Caco-2 (cell line): ENCODE measurements at regions not wholly inside any gene's neighbourhood (a gene's known extent, or its start where the extent isn't known, plus 50 kb on each side); places are given as distances from the start of the nearest gene placed in this dataset.

Experiments
- BruUV-seq: library from RNA; stranded (reverse); fragments of 400-500 nt; replicated peaks from 2 replicates; lab custom pipeline; 2021; lab: Mats Ljungman, UMichigan
- CTCF ChIA-PET: fragments of 300-600 bp; sonication (Branson Sonifier 250); formaldehyde crosslinking; loops from one replicate; lab custom pipeline; 2022; ENCODE audit warnings: antibody characterized with exemption; lab: Charles Lee
- POLR2A ChIA-PET: fragments of 300-600 bp; sonication (Branson Sonifier 250); formaldehyde crosslinking; loops from one replicate; lab custom pipeline; 2022; ENCODE audit warnings: antibody characterized with exemption; lab: Charles Lee
- DNase-seq, 2 experiments: peaks; one replicate each; pipeline versions ENCODE4 v3.0.0 to v3.0.0-alpha.2; 2020 to 2022
- H3K27me3 ChIP-seq: replicated peaks from 2 replicates; pipeline ENCODE4 v1.6.0; 2011; ENCODE audit warnings: low read length; ENCODE audit not compliant: control insufficient read depth, insufficient read depth
- H3K36me3 ChIP-seq: 2 replicates; pipeline ENCODE4 v1.5.1; 2011; ENCODE audit warnings: low read length; ENCODE audit not compliant: control insufficient read depth, insufficient read depth
- H3K4me1 ChIP-seq: fragments of 250-450 bp; sonication (Bioruptor Pico); 2 replicates; pipeline ENCODE4 v1.5.1; 2020; ENCODE audit warnings: mild to moderate bottlenecking
- H3K4me3 ChIP-seq: 2 replicates; pipeline ENCODE4 v1.5.1; 2011; ENCODE audit warnings: low read depth, mild to moderate bottlenecking, control low read depth, low read length
- H3K9me3 ChIP-seq: fragments of 250-450 bp; sonication (Bioruptor Pico); 2 replicates; pipeline ENCODE4 v1.5.1; 2020; ENCODE audit warnings: mild to moderate bottlenecking, moderate library complexity
- H3K27ac Mint-ChIP-seq: one replicate; pipeline ENCODE4 v1.8.0; 2022; ENCODE audit warnings: mixed read lengths; ENCODE audit not compliant: unreplicated experiment
- H3K27me3 Mint-ChIP-seq: one replicate; pipeline ENCODE4 v1.8.0; 2022; ENCODE audit warnings: mixed read lengths; ENCODE audit not compliant: insufficient read depth, unreplicated experiment
- H3K36me3 Mint-ChIP-seq: one replicate; pipeline ENCODE4 v1.8.0; 2022; ENCODE audit warnings: mild to moderate bottlenecking, mixed read lengths; ENCODE audit not compliant: insufficient read depth, unreplicated experiment
- H3K4me1 Mint-ChIP-seq: one replicate; pipeline ENCODE4 v1.8.0; 2022; ENCODE audit warnings: low read depth, mixed read lengths; ENCODE audit not compliant: unreplicated experiment
- H3K4me3 Mint-ChIP-seq: one replicate; pipeline ENCODE4 v1.8.0; 2022; ENCODE audit warnings: mild to moderate bottlenecking, moderate library complexity, mixed read lengths; ENCODE audit not compliant: unreplicated experiment
- H3K9me3 Mint-ChIP-seq: one replicate; pipeline ENCODE4 v1.8.0; 2022; ENCODE audit warnings: mixed read lengths; ENCODE audit not compliant: unreplicated experiment
- intact Hi-C: fragments of 100-400 bp; cut with micrococcal nuclease; formaldehyde crosslinking; loops from one replicate; pipeline ENCODE4 v1.10.0; 2022; ENCODE audit not compliant: unreplicated experiment
- TF ChIP-seq, protein P1 (sequence below), 2 experiments: fragments of 200-600 bp in 1 of 2; IDR thresholded peaks; 1 replicate in 1 of 2; 2 replicates in 1 of 2; pipeline versions ENCODE4 v1.5.1 to v1.8.0; 2011 to 2022; ENCODE audit warnings: antibody characterized with exemption in 1 of 2, control low read depth in 1 of 2, inconsistent platforms in 1 of 2, low read depth in 1 of 2, low read length in 1 of 2, mild to moderate bottlenecking in 1 of 2, moderate library complexity in 1 of 2; ENCODE audit not compliant: insufficient read depth in 1 of 2, severe bottlenecking in 1 of 2, unreplicated experiment in 1 of 2

GRCh38 chr20:40238511-40238910 is 450.5 kb downstream of the MAFB start:
- H3K4me1 ChIP-seq: no peaks in the 10 kb centered on the region
- Mint-ChIP-seq H3K27me3 (peaks cover 30% of the 10 kb centered on the region), H3K4me1 (no peaks in the 10 kb centered on the region), H3K9me3 (no peaks in the 10 kb centered on the region), H3K27ac (no peak overlapping the region), H3K4me3 (no peak overlapping the region), H3K36me3 (no peaks in the 10 kb centered on the region)
- BruUV-seq: no TSS peak
- CTCF ChIA-PET: no interaction called here
- H3K36me3 ChIP-seq: no peaks in the 10 kb centered on the region
- no peak overlapping the region for H3K4me3 ChIP-seq
- H3K9me3 ChIP-seq: no peaks in the 10 kb centered on the region; the same call in 1 of the 2 replicates
- 0 out of 2 replicates have a peak, but pooled peaks cover 2% of the 10 kb centered on the region for H3K27me3 ChIP-seq
- DNase-seq: no peak
- POLR2A ChIA-PET: no interaction called here
- TF ChIP-seq, protein P1, sequence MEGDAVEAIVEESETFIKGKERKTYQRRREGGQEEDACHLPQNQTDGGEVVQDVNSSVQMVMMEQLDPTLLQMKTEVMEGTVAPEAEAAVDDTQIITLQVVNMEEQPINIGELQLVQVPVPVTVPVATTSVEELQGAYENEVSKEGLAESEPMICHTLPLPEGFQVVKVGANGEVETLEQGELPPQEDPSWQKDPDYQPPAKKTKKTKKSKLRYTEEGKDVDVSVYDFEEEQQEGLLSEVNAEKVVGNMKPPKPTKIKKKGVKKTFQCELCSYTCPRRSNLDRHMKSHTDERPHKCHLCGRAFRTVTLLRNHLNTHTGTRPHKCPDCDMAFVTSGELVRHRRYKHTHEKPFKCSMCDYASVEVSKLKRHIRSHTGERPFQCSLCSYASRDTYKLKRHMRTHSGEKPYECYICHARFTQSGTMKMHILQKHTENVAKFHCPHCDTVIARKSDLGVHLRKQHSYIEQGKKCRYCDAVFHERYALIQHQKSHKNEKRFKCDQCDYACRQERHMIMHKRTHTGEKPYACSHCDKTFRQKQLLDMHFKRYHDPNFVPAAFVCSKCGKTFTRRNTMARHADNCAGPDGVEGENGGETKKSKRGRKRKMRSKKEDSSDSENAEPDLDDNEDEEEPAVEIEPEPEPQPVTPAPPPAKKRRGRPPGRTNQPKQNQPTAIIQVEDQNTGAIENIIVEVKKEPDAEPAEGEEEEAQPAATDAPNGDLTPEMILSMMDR (IDR thresholded peaks at IDR 0.05; ENCODE audit: insufficient read depth in 1 of 2, low read depth in 1 of 2, low read length in 1 of 2, severe bottlenecking in 1 of 2, unreplicated experiment in 1 of 2): no peak
- intact Hi-C loops: no loop called here

DNA sequence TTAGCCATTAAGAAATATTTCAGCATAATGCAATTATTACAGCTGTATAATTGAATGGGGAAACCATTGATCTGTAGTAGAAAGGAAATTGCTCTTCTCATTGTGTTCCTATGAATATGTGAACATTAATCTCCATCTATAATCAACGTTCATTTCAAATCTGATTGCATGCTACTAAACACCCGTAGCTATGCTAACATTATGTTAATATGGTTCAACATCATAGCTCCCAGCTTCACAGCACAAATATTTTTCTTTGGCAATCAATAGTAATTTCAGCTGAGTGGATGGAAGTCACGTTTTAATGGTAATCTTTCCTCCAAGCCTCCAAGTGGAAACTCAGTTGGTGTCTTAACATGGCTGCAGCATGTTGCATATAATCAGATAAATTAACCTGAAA is 454.4 kb downstream of the MAFB start:
- H3K4me3 ChIP-seq: no peak overlapping the region
- H3K27me3 Mint-ChIP-seq: peaks cover 22% of the 10 kb centered on the region
- no peak overlapping the region for H3K4me3 Mint-ChIP-seq
- H3K27me3 ChIP-seq: 0 out of 2 replicates have a peak, but pooled peaks cover 2% of the 10 kb centered on the region
- no peaks in the 10 kb centered on the region for H3K4me1 ChIP-seq
- no peaks in the 10 kb centered on the region for H3K36me3 Mint-ChIP-seq
- BruUV-seq: no TSS peak
- no peaks in the 10 kb centered on the region for H3K36me3 ChIP-seq
- DNase-seq: no peak
- H3K4me1 Mint-ChIP-seq: no peaks in the 10 kb centered on the region
- H3K9me3 Mint-ChIP-seq: no peaks in the 10 kb centered on the region
- TF ChIP-seq, protein P1 (IDR thresholded peaks at IDR 0.05; ENCODE audit: insufficient read depth in 1 of 2, low read depth in 1 of 2, low read length in 1 of 2, severe bottlenecking in 1 of 2, unreplicated experiment in 1 of 2): no peak
- H3K27ac Mint-ChIP-seq: no peak overlapping the region
- no peaks in the 10 kb centered on the region for H3K9me3 ChIP-seq
- ChIA-PET CTCF (no interaction called here), POLR2A (no interaction called here)
- intact Hi-C loops: no loop called here

- Histone ChIP-seq H3K9me3 (no peaks in the 10 kb centered on the region), H3K4me1 (no peaks in the 10 kb centered on the region), H3K36me3 (no peaks in the 10 kb centered on the region), H3K4me3 (no peak overlapping the region), H3K27me3 (no peaks in the 10 kb centered on the region)
- Mint-ChIP-seq H3K4me3 (no peak overlapping the region), H3K9me3 (no peaks in the 10 kb centered on the region), H3K27me3 (peaks cover 20% of the 10 kb centered on the region), H3K27ac (no peak overlapping the region), H3K36me3 (no peaks in the 10 kb centered on the region), H3K4me1 (no peaks in the 10 kb centered on the region)
- no peak for DNase-seq
- ChIA-PET CTCF (no interaction called here), POLR2A (no interaction called here)
- BruUV-seq: no TSS peak
- TF ChIP-seq, protein P1 (IDR thresholded peaks at IDR 0.05; ENCODE audit: insufficient read depth in 1 of 2, low read depth in 1 of 2, low read length in 1 of 2, severe bottlenecking in 1 of 2, unreplicated experiment in 1 of 2): no peak
- intact Hi-C loops: no loop called here
These were observed 455.6 kb downstream of the MAFB start for GRCh38 chr20:40233406-40233805.
